ENCODE measurements at regions not wholly inside any gene's neighbourhood (a gene's known extent, or its start where the extent isn't known, plus 50 kb on each side); places are given as distances from the start of the nearest gene placed in this dataset.

DNA sequence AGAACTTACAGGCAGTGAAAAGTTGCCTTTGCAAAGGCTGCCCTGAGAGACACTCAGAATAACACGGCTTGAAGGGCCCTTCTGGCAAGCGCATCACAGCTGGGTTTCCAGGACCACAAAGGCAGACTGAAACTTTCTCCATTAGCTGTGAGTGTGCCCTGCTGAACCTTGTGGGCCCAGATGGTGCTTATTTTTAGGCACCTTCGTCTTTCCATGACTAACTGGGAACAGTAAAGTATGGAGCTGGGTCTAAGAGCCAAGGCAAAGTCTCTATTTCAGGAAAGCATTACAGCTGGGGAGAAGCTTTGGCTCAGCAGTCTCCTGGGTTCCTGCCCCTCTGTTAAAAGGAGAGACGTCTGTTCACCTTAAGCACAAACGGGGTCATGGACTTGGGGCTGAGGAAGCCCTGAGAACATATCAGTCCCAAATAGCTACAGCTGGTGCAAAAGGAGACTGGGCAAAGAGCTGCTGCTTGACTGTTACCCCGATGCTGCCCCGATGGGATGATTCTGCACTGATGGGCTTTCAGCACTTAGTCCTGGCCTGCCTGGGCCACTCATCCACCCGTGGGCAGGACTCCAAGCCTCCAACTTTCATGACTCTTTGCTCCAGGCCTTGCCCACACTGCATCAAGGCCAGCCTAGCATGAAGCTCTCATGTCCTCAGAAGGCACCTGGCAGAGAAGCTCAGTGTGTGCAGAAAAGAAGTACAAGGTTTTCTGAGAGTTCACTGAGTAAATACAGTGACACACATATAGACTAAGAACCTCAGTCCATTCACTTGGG is 248.3 kb downstream of the PHLDA1 start:
- Mint-ChIP-seq H3K36me3 (peaks cover 7% of the 10 kb centered on the region; the same call in 1 of the 2 replicates), H3K4me3 (no peak overlapping the region), H3K27ac (no peak overlapping the region), H3K4me1 (peaks cover 8% of the 10 kb centered on the region), H3K27me3 (ENCODE audit: low read depth) (no peaks in the 10 kb centered on the region; the same call in 1 of the 2 replicates), H3K9me3 (peaks cover 12% of the 10 kb centered on the region)
- ChIA-PET CTCF (interaction anchor here (1.1 to 1.4 kb wide), 2 partner anchors 236 to 254 kb away, joined by 3 read pairs; no protein-coding TSS in a partner anchor), POLR2A (no interaction called here)
- no peak for DNase-seq (ENCODE audit: low spot score)
- ATAC-seq: no peak
- TF ChIP-seq, protein P1, sequence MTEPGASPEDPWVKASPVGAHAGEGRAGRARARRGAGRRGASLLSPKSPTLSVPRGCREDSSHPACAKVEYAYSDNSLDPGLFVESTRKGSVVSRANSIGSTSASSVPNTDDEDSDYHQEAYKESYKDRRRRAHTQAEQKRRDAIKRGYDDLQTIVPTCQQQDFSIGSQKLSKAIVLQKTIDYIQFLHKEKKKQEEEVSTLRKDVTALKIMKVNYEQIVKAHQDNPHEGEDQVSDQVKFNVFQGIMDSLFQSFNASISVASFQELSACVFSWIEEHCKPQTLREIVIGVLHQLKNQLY (CRISPR knock-in tag; IDR thresholded peaks at IDR 0.05): no peak
- TF ChIP-seq CBFB (CRISPR knock-in tag; IDR thresholded peaks at IDR 0.05; ENCODE audit: low read depth) (no peak), ZNF219 (CRISPR knock-in tag; IDR thresholded peaks at IDR 0.05; ENCODE audit: borderline replicate concordance) (no peak), NR3C1 (CRISPR knock-in tag; conservative IDR thresholded peaks at IDR 0.05; ENCODE audit: low read depth) (no peak), ZNF396 (CRISPR knock-in tag; IDR thresholded peaks at IDR 0.05; ENCODE audit: borderline replicate concordance) (no peak), ZBTB21 (CRISPR knock-in tag; IDR thresholded peaks at IDR 0.05; ENCODE audit: borderline replicate concordance) (no peak), CREM (CRISPR knock-in tag; IDR thresholded peaks at IDR 0.05) (no peak), SP1 (CRISPR knock-in tag; conservative IDR thresholded peaks at IDR 0.05) (no peak), ETV6 (CRISPR knock-in tag; IDR thresholded peaks at IDR 0.05) (no peak)

DNA sequence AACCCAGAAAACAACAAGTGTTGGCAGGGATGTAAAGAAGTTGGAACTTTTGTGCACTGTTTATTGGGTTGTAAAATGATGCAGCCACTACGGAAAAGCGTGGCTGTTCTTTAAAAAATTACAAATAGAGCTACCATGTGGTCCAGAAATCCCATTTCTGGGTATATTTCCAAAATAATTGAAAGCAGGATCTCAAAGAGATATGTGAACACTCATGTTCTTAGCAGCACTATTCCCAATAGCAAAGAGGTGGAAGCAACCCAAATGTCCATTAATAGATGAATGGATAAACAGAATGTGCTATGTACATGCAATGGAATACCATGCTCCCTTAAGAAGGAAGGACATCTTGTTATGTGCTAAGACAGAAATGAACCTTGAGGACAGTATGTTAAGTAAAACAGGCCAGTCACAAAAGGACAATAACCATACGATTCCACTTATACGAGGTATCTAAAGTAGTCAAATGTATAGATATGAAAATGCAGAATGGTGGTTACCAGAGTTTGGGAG is 249.5 kb downstream of the PHLDA1 start:
- no peak overlapping the region for H3K27ac Mint-ChIP-seq
- TF ChIP-seq CREM (CRISPR knock-in tag; IDR thresholded peaks at IDR 0.05): no peak
- TF ChIP-seq NFATC4 (CRISPR knock-in tag; IDR thresholded peaks at IDR 0.05): no peak
- TF ChIP-seq MXD4 (CRISPR knock-in tag; IDR thresholded peaks at IDR 0.05; ENCODE audit: borderline replicate concordance): no peak
- no peak for TF ChIP-seq SOX15 (CRISPR knock-in tag; IDR thresholded peaks at IDR 0.05)
- TF ChIP-seq, protein P2, sequence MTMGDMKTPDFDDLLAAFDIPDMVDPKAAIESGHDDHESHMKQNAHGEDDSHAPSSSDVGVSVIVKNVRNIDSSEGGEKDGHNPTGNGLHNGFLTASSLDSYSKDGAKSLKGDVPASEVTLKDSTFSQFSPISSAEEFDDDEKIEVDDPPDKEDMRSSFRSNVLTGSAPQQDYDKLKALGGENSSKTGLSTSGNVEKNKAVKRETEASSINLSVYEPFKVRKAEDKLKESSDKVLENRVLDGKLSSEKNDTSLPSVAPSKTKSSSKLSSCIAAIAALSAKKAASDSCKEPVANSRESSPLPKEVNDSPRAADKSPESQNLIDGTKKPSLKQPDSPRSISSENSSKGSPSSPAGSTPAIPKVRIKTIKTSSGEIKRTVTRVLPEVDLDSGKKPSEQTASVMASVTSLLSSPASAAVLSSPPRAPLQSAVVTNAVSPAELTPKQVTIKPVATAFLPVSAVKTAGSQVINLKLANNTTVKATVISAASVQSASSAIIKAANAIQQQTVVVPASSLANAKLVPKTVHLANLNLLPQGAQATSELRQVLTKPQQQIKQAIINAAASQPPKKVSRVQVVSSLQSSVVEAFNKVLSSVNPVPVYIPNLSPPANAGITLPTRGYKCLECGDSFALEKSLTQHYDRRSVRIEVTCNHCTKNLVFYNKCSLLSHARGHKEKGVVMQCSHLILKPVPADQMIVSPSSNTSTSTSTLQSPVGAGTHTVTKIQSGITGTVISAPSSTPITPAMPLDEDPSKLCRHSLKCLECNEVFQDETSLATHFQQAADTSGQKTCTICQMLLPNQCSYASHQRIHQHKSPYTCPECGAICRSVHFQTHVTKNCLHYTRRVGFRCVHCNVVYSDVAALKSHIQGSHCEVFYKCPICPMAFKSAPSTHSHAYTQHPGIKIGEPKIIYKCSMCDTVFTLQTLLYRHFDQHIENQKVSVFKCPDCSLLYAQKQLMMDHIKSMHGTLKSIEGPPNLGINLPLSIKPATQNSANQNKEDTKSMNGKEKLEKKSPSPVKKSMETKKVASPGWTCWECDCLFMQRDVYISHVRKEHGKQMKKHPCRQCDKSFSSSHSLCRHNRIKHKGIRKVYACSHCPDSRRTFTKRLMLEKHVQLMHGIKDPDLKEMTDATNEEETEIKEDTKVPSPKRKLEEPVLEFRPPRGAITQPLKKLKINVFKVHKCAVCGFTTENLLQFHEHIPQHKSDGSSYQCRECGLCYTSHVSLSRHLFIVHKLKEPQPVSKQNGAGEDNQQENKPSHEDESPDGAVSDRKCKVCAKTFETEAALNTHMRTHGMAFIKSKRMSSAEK (CRISPR knock-in tag; IDR thresholded peaks at IDR 0.05; ENCODE audit: borderline replicate concordance): no peak
- H3K4me1 Mint-ChIP-seq: peaks cover 8% of the 10 kb centered on the region
- H3K27me3 Mint-ChIP-seq (ENCODE audit: low read depth): no peaks in the 10 kb centered on the region; the same call in 1 of the 2 replicates
- ATAC-seq (no peak), DNase-seq (ENCODE audit: low spot score) (no peak)
- H3K4me3 Mint-ChIP-seq: no peak overlapping the region
- H3K36me3 Mint-ChIP-seq: peaks cover 7% of the 10 kb centered on the region; the same call in 1 of the 2 replicates
- H3K9me3 Mint-ChIP-seq: peaks cover 12% of the 10 kb centered on the region
- POLR2A ChIA-PET: no interaction called here
- CTCF ChIA-PET: no interaction called here

DNA sequence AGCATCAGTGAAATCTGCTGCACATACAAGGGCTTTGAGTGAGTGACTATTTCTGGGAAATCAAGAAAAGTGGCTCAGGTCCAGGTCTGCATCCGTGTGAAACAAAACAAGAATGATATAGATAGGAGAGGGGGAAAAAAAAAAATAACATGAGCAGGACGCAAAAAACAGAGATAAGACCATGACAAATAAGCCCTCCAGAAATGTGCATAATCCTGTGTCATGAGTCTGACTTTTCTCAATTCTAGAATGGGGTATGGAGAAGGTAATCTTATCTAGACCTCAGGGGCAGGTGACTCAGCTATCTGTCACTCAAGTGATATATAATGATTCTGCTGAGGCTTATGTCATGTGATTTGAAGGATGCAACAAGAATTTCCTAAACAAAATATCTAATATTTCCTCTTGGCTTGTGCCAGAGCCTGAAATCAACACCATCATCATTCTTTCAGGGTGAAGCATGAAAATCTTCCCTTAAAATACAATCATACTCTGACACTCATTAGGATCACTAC is 250.0 kb downstream of the PHLDA1 start:
- H3K27me3 Mint-ChIP-seq (ENCODE audit: low read depth): no peaks in the 10 kb centered on the region; the same call in 1 of the 2 replicates
- H3K9me3 Mint-ChIP-seq: peaks cover 12% of the 10 kb centered on the region
- peaks cover 8% of the 10 kb centered on the region for H3K4me1 Mint-ChIP-seq
- DNase-seq (ENCODE audit: low spot score) (no peak), ATAC-seq (no peak)
- POLR2A ChIA-PET: no interaction called here
- peaks cover 7% of the 10 kb centered on the region; the same call in 1 of the 2 replicates for H3K36me3 Mint-ChIP-seq
- H3K27ac Mint-ChIP-seq: no peak overlapping the region
- no peak overlapping the region for H3K4me3 Mint-ChIP-seq
- CTCF ChIA-PET: no interaction called here
- TF ChIP-seq, protein P3, sequence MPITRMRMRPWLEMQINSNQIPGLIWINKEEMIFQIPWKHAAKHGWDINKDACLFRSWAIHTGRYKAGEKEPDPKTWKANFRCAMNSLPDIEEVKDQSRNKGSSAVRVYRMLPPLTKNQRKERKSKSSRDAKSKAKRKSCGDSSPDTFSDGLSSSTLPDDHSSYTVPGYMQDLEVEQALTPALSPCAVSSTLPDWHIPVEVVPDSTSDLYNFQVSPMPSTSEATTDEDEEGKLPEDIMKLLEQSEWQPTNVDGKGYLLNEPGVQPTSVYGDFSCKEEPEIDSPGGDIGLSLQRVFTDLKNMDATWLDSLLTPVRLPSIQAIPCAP (CRISPR knock-in tag; IDR thresholded peaks at IDR 0.05): no peak
- TF ChIP-seq ZNF138 (CRISPR knock-in tag; conservative IDR thresholded peaks at IDR 0.05) (no peak), JUN (CRISPR knock-in tag; IDR thresholded peaks at IDR 0.05) (no peak), TEAD1 (CRISPR knock-in tag; IDR thresholded peaks at IDR 0.05) (no peak), ZNF416 (CRISPR knock-in tag; IDR thresholded peaks at IDR 0.05) (no peak), NR3C1 (CRISPR knock-in tag; conservative IDR thresholded peaks at IDR 0.05; ENCODE audit: low read depth) (no peak), SOX15 (CRISPR knock-in tag; IDR thresholded peaks at IDR 0.05) (no peak), MXD4 (CRISPR knock-in tag; IDR thresholded peaks at IDR 0.05; ENCODE audit: borderline replicate concordance) (no peak), ESRRA (CRISPR knock-in tag; IDR thresholded peaks at IDR 0.05; ENCODE audit: borderline replicate concordance) (no peak), RORB (CRISPR knock-in tag; IDR thresholded peaks at IDR 0.05) (no peak)
- TF ChIP-seq, protein P4, sequence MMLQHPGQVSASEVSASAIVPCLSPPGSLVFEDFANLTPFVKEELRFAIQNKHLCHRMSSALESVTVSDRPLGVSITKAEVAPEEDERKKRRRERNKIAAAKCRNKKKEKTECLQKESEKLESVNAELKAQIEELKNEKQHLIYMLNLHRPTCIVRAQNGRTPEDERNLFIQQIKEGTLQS (CRISPR knock-in tag; conservative IDR thresholded peaks at IDR 0.05): no peak
- TF ChIP-seq, protein P5, sequence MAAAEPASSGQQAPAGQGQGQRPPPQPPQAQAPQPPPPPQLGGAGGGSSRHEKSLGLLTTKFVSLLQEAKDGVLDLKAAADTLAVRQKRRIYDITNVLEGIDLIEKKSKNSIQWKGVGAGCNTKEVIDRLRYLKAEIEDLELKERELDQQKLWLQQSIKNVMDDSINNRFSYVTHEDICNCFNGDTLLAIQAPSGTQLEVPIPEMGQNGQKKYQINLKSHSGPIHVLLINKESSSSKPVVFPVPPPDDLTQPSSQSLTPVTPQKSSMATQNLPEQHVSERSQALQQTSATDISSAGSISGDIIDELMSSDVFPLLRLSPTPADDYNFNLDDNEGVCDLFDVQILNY (CRISPR knock-in tag; IDR thresholded peaks at IDR 0.05): no peak

Data from WTC11 (cell line).